Fibroblast of skin of abdomen (primary cell): ENCODE measurements at regions not wholly inside any gene's neighbourhood (a gene's known extent, or its start where the extent isn't known, plus 50 kb on each side); places are given as distances from the start of the nearest gene placed in this dataset.
A peak's percentile ranks its signal among the peaks of the same experiment; 100 is the strongest.

Experiments used
- DNase-seq: peaks from one replicate; pipeline ENCODE4 v3.0.0-alpha.2; 2013

- no peak for DNase-seq
Observed at GRCh38 chr11:76276046-76276780, 69.9 kb upstream of the WNT11 start.

- DNase-seq: no peak
Observed at GRCh38 chr11:76275446-76275845, 69.1 kb upstream of the WNT11 start.

- DNase-seq: no peak
Observed at GRCh38 chr11:76271068-76271467, 64.8 kb upstream of the WNT11 start.

GRCh38 chr11:76270389-76270788 lies 64.1 kb upstream of the WNT11 start:
- no peak for DNase-seq

GRCh38 chr11:76269661-76270261 lies 63.5 kb upstream of the WNT11 start:
- DNase-seq: no peak

GRCh38 chr11:76269247-76269646 lies 62.9 kb upstream of the WNT11 start:
- DNase-seq: no peak

GRCh38 chr11:76268498-76268897 lies 62.2 kb upstream of the WNT11 start:
- DNase-seq: no peak

GRCh38 chr11:76267556-76267955 lies 61.3 kb upstream of the WNT11 start:
- peak; percentile 24 for DNase-seq

GRCh38 chr11:76266286-76267100 lies 60.2 kb upstream of the WNT11 start:
- peak; percentile 44 for DNase-seq

- DNase-seq: no peak
Observed at GRCh38 chr11:76265771-76266241, 59.5 kb upstream of the WNT11 start.

- no peak for DNase-seq
Observed at GRCh38 chr11:76263657-76264056, 57.4 kb upstream of the WNT11 start.

- DNase-seq: no peak
Observed at GRCh38 chr11:76263166-76263565, 56.9 kb upstream of the WNT11 start.

- DNase-seq: no peak
Observed at GRCh38 chr11:76260296-76260925, 54.1 kb upstream of the WNT11 start.

- no peak for DNase-seq
Observed at GRCh38 chr11:76259299-76259908, 53.1 kb upstream of the WNT11 start.

GRCh38 chr11:76257074-76257719 lies 50.9 kb upstream of the WNT11 start:
- no peak for DNase-seq

GRCh38 chr11:76256448-76256847 lies 50.1 kb upstream of the WNT11 start:
- no peak for DNase-seq
